ENCODE measurements at regions not wholly inside any gene's neighbourhood (a gene's known extent, or its start where the extent isn't known, plus 50 kb on each side); places are given as distances from the start of the nearest gene placed in this dataset.
A peak's percentile ranks its signal among the peaks of the same experiment; 100 is the strongest.
"Not testable (repeated sequence)": the region's sequence is repeated elsewhere in the genome, so short reads cannot be mapped to it uniquely, and the experiment has no call there.

DNA sequence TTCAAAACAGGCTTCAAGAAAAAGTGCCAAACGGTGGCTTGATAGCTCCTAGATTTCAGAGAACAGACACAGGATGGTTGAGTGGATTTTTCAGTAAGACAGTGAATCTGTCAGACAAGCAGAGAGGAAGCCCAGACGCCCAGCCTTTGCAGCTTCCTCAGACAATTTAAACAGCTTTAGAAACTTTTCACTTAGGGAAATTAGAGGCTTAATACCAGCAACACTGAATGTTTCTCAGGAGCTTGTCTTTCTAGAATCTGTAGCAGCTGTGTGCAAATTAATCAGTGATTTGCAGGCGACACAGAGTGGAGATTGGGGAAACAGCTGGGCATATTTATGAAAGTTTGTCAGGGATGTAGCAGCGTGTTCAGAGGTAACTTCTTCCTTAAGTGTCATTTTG, 362.1 kb downstream of the GALC start:
- DNase-seq (ENCODE audit: low read depth): no peak

DNA sequence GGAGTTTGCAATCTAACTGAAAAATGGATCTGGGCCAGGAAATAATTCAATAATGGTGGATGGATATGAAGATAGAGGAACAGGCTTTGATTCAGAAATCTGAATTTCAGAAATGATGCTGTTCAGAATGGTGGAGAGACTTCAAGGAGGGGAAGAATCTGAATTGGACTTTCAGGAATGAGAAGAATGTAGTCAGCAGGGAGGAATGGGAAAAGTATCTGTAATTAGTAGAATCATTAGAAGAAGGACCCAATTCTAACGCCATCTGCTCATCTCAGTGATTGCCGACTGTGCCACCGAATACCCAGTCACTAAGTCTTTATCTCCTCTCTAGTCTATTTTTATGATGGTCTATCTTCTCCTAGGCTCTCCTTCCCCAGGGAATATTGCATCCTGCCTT, 363.2 kb downstream of the GALC start:
- DNase-seq (ENCODE audit: low read depth): no peak

DNA sequence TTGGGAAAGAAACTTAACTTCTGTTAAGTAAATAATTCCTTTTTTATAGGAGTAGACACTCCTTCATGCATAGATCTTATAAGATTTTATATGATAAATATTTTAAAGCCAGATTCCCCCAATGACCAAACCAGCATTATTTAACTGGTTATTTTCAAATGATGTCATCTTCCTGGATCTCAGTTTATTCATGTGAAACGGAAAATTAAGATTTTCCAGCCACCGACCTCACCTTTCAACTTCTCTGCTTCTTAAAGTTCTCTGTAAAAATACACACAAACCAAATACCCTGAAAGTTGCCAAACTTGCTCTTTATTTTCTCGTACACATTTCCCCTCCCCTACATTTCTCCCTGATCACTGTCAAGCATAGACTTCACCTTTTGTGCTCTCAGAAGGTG, 364.2 kb downstream of the GALC start:
- no peak for DNase-seq (ENCODE audit: low read depth)

DNA sequence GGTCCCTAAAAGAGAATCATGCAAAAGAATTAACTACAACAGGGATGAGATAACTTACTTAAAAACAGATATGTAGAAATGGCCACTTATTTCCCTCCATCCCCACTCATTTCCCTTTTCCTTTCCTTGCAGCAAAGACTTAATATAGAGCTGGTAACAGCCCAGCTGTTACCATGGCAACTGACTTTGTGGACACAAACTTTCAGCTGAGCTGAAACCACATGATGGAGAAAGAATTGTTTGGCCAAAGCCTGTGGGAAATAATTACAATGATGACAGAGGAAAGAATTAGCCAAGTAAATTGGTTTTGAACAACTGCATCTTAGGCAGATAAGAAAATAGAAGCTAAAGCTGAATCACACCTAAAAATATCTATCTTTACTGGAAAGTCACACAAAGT, 364.9 kb downstream of the GALC start:
- DNase-seq (ENCODE audit: low read depth): no peak

DNA sequence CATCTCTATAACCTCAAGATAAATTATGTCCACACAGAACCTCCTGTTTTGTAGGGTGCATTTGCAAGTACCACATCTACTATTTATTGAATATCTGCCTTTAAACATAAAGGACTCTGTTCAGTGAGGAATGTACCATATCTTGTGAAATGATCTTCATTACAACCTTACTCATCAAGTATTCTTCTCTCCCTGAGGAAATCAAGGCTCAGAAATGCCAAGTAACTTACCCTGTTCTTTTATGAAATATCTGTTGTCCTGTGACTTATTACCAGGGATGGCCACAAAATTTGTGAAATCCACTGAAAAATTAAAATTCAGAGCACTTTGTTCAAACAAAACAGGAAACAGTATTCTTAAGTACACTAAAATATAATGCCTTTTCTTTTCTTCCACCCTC, 366.7 kb downstream of the GALC start:
- no peak for DNase-seq (ENCODE audit: low read depth)

DNA sequence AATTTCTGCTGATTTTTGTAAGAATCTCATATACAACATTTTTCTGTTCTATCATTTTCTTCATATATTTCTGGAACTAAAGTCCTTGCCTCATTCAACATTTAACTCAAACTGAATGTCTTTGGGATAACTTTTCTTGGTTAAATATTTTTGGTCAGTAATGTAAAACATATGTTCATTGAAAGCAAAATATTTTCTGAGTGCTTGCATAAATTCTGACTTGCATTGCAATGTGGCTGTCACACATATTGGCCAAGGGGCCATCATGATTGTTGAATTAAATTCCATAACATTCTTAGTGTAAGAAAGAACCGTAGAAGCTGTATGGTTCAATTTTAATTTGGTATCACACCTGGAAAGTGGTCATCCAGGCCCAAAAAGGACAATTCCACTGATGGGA, 369.4 kb downstream of the GALC start:
- DNase-seq (ENCODE audit: low read depth): no peak

DNA sequence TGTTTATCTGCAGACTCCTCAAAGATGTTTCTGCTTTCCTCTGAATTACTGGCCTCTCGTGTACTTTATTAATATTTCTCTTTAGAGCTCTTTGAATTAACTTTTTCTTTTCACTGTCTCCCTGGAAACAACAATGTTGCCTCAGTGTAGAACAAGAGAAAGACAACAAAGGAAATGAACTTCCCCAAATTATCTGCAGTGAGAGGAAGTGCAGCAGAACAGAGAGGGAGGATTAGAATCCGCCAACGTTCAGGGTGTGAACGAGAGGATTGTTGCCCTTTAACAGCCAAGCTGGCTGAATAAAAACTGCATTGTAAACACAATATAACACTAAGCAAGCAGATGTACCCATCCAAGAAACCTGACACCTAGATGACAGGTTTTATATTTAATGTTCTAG, 375.9 kb downstream of the GALC start:
- DNase-seq (ENCODE audit: low read depth): no peak

DNA sequence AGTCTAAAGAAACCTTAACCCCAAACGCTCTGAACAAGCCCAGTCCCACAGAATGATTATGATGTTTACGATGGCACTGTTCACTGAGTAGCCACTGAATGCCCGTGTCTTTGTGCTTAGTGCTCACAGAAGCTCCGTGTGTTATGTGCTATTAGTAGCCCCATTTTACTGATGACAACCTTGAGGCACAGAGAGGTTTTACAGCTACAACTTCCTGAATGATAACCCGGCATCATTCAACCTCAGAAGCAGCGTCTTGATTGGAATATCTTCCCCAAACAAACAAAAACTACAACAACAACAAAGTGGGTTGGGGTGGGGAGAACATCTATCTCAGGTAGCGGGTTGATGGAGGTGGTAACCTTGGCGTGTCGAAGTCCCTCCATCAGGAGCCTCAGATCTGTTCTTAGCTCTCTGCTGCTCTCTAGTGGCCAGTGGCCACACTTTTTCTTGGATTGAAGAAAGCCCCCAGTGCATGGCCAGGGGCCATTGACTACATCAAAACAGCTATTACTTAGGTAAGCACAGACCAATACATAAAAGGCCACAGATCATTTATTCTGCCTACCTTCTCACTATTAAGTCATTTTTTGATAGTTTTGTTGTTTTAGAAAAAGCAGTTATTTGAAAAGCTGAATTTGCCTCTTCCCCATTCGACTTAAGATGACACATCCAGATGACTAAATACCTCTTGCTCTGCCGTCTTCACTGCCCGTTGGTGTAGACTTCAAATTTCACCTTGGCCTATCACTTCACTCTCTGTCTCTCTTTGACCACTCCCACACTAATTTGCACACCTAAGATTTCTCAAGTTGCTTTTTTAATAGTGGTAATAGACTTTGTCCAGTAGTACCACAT, 376.9 kb downstream of the GALC start:
- DNase-seq (ENCODE audit: low read depth): peak; percentile 20

DNA sequence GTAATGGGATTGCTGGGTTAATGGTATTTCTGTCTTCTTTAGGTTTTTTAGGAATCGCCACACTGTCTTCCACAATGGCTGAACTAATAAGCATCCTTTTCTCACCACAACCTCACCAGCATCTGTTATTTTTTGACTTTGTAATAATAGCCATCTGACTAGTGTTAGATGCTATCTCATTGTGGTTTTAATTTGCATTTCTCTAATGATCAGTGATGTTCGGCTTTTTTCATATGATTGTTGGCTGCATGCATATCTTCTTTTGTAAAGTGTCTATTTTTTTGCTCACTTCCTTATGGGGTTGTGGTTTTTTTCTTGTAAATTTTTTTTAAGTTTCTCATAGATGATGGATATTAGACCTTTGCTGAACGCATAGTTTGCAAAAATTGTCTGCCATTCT, 377.9 kb downstream of the GALC start:
- DNase-seq (ENCODE audit: low read depth): no peak

DNA sequence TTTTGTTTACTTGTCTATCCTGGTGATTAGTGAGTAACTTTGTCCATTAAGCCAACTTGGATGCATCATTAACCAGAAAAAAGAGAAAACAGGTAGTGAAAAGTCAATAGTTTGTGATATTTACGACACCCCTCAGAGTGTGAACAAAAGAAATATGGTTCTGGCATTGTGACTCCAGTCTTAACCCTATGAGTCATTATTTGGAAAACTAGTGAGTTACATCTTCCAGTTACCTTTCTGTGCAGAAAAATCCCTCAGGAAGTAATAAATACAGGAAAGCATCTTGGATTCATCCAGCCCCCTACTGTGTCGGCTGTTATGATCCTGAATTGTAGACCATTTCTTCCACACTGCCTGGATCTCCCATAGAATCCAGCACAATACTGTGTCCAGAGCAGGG, 379.1 kb downstream of the GALC start:
- DNase-seq (ENCODE audit: low read depth): no peak

DNA sequence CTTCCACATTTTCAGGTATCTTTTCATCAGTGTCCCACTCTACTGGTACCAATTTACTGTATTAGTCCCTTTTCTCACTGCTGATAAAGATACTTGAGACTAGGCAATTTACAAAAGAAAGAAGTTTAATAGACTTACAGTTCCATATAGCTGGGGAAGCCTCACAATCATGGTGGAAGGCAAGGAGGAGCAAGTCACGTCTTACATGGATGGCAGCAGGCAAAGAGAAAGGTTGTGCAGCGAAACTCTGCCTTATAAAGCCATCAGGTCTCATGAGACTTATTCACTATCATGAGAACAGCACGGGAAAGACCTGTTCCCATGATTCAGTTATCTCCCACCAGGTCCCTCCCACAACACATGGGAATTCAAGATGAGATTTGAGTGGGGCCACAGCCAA, 385.9 kb downstream of the GALC start:
- not testable (repeated sequence) for DNase-seq (ENCODE audit: low read depth)

DNA sequence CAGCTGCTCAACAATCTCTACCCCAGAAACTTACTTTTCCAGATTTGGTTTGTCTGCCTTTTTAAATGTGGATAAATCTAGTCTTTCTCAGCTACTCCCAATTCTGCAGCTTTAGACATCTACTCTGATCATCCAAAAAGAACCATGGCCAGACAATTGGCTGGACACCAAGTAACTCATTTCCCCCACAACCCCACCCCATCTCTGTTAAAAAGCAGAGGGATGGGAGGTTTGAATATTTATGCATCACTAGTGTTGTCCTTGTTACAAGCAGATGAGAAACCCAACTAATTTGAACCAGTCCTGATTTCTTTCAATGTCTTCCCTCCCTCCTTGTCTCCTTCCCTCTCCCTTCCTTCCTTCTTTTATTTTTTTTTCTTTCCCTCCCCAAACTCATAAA, 391.9 kb downstream of the GALC start:
- DNase-seq (ENCODE audit: low read depth): no peak

DNA sequence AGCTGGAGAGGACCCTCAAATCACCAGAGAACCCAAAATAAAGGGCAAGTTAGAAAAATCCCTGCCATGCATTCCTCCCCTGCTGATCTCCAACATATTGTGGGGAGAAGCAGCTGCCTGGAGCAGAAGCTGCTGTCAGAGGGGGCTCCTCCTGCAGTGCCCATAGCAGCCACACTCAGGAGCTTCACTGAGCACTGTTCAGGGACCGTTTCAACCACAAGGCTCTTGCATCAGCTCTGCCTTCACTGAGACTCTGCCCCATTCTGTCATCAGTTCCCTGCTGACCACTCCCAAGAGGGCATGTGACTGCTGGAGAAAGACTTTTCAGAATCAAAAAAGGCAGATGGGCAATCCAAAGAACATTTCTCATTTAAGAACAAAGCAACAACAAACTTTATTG, 392.7 kb downstream of the GALC start:
- DNase-seq (ENCODE audit: low read depth): no peak

DNA sequence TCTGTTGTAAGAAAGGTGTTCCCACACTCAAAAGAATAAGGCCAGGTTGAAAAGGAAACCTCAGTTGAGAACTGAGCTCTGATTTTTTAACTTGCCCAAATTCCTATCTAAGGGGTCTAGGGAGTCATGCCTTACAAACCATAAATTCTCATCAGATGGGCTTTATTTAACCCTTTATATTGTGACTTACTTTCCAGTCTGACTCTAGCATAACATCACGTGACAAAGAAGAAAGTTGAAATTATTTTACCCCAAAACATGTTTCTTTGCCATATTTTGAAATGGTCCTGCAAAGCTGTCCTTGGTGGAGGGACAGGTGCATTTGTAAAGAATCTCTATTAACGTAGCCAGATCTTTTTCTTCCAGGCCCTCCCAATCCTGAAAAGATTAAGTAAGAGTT, 411.7 kb downstream of the GALC start:
- DNase-seq (ENCODE audit: low read depth): no peak

DNA sequence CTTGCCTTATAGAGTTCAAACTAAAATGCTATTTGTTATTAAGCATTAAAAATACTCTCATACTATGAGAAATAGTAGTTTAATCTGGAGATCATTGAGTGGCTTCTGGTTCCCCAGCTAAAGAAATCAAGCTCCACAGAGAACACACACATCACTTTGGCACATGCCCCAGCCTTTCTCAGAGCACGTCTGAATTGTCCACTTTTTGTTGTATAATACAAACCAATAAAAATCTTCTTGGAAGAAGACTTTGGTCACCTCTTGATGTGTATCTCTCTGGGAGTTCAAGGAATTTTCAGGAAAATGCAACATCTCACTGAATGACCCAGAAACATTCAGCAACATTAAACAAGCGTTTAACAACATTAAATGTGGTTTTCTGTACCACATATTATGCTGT, 413.9 kb downstream of the GALC start:
- DNase-seq (ENCODE audit: low read depth): no peak

DNA sequence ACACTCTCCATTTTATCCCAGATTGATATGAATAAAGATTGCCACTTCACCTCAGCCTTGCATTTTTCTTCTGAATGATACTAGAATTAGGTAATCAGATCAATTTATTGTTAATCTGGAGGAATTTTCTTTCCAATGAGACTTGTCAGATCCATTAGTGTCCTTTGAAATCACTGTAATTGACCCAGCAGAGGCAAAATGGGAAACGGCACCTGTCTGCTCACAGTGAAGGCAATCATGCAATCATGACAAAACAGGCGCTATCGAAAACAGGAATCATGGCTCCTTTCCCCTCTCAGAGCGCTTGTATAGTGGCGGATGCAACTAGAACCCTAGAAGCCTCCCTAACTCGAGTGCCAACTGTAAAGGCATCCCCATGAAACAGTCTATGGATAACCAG, 417.6 kb downstream of the GALC start:
- no peak for DNase-seq (ENCODE audit: low read depth)

DNA sequence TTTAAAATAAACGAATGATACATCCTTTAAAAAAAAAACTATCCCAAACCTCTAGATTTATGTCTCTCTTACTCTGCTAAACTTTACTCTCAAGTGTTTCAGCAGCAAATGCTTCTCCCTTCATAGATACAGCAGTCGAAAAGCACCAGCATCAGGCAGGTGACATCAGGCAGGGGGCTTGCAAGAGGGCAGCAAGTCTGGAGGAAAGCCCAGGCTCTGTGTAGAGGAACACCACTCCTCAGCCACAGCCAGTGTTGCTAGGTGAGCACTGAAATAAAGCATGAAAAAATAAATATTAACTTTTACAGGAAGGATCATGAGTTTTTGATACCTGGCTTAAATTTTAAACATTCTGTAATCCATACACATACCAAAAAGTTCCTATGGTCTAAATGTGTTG, 419.4 kb downstream of the GALC start:
- DNase-seq (ENCODE audit: low read depth): no peak

DNA sequence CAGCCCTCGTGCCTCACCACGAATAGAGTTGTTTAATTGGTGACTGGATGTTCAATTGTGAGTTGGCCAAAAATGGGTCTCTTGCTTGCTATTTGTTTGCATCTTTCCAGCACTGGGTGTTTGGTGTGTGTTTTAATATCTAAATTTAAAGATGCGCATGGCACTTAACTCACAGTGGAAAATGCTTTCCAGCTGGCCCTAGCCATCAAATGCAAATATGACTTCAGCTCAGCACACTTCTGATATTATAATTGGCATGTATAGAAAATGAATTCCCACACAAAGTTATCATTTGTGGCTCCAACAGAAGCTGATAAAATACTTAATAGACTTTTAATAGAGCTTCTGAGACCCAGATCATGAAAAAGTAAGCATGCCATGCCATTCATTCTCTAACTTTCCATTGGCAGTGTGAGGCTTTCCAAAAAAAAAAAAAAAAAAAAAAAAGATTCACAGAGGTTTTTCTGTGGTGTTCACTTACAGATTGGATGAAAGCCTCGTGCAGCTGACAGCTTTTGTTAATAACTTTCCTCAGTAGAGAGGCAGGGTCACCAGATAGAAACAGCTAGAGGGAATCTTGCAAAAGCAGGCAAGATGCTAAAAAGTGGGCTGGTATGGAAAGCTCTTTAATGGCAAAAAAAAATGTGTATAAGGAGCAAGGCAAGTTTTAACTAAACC, 425.2 kb downstream of the GALC start:
- DNase-seq (ENCODE audit: low read depth): no peak

DNA sequence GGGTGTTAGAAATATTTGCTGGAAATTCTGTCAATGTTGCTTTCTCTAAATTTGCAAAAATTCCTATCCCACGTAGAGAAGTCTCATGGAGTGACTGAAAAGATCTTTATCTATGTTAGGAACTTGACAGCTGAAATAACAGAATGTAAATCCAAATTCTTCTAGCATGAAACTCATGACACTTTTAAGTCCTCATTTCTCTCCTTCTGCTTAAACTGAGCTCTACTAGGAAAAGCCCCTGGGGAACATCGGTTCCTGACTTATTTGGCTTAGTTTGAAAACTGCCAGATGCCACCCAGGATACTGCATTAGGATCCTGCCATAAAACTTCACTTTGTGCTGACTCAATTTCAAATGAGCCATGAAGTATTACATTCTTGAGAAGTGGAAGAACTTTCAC, 426.0 kb downstream of the GALC start:
- DNase-seq (ENCODE audit: low read depth): no peak

DNA sequence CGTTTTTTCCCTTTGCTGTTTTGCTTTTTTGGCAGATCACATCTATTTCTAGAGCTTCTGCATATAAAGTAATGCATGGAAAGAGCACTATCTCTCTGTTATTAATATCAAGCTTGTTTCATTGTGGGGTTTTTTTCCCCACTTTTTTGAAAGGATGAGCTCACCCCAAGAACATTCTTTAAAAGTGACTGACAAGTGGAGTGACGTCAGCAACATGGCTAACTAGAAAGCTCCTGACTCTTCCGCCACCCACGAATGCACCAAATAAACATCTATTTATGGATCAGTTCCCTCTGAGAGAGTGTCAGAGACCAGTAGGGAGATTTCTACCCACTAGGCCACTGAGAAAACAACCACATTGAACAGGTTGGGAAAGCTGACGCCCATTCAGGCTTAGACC, 445.4 kb downstream of the GALC start:
- no peak for DNase-seq (ENCODE audit: low read depth)

DNA sequence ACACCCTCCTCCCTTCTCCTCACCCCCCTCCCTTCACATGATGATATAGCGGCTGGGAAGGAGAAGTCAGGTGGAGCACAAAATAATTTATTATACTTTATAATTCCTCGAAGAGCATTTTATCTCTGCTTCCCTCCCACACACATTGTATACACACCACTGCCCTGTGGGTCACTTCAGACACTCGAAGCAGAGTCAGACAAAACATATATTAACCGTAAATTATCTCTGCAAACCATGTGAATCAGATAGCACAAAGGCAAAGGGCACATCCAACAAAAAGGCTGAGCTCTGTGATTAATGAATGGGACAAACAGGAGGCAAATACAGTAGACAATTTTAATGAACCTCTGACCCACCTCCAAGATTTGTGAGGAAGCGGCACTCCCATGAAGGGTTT, 450.7 kb downstream of the GALC start:
- DNase-seq (ENCODE audit: low read depth): no peak

DNA sequence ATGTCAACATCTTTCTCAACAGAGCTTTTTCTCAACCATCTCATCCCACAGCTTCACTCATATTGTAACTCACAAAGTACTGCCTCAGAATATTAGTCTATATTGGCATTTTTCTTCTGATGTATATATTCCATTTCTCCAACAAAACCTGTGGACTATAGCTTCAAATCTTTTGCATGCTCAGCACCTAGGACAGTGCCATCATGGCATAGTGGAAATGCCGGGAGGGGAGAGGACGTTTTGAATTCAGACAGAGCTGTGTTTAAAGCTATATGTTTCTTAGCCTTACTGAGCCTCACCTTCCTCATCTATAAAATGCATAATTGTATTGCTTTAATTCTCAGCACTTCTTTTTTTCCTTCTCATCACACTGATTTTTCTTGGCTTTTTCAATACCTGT, 452.6 kb downstream of the GALC start:
- DNase-seq (ENCODE audit: low read depth): no peak

DNA sequence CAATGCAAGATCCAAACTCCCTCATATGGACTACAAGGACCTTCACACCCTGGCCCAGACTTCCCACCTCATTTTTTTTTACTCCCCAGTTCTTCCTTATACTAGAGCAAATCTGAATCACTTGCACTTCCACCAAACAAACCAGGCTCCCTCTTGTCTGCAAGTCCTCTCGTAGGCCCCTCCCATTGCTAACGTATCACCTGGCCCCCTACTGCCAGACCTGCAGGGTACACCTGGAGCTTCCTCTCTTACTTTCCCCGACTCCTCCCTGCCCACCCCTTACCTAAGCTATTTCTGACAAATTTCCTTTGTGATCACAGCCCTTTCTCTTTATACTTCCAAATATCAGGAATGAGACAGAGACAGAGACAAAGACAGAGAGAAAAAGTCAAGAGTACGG, 463.9 kb downstream of the GALC start:
- DNase-seq (ENCODE audit: low read depth): no peak

DNA sequence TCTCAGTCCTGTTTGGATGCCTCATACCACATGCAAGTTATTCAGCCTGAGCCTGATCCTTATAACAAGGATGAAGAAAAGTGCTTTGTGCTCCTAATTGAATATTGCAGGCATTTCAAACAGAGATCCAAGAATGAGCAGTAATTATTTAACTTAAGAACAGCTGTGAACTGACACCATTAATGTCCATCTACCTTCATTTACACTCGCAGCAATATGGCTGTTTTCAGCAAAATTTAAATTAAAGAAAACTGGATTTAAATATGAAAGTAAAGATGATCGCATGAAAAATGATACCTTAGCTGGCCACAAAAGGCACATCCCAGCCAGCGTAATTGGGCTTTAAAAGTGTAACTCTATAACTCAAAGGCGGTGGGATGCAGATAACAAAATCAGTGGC, 466.3 kb downstream of the GALC start:
- DNase-seq (ENCODE audit: low read depth): no peak
